Motor neuron (in vitro differentiated cells): ENCODE measurements at regions not wholly inside any gene's neighbourhood (a gene's known extent, or its start where the extent isn't known, plus 50 kb on each side); places are given as distances from the start of the nearest gene placed in this dataset.

Experiments
- ATAC-seq, 8 experiments: fragments of 200-7000 bp; cut with Tn5 transposase; replicated peaks in 6 of 8; 2 replicates each; pipeline ENCODE4 v1.8.0; 2021; ENCODE audit warnings: mild to moderate bottlenecking in 8 of 8, moderate library complexity in 8 of 8
- H3K27ac ChIP-seq, 2 donors: fragments of 250-450 bp; sonication (Bioruptor Pico); 2 replicates each; pipeline ENCODE4 v1.9.0; 2021; ENCODE audit warnings: antibody characterized with exemption in 2 of 2, mild to moderate bottlenecking in 2 of 2, moderate library complexity in 1 of 2
- H3K4me1 ChIP-seq, 2 donors: fragments of 250-450 bp; sonication (Bioruptor Pico); replicated peaks in 1 of 2; 2 replicates each; pipeline ENCODE4 v1.6.1; 2021; ENCODE audit warnings: antibody characterized with exemption in 2 of 2, mild to moderate bottlenecking in 2 of 2, moderate library complexity in 1 of 2
- H3K4me3 ChIP-seq, 5 donors: fragments of 250-450 bp; sonication (Bioruptor Pico); 2 replicates each; pipeline ENCODE4 v1.9.0; 2021; ENCODE audit warnings: antibody characterized with exemption in 5 of 5, mild to moderate bottlenecking in 5 of 5, moderate library complexity in 4 of 5
- WGBS, 10 experiments: fragments of 450-650 bp; shearing (Covaris generic); methylation state at CpG; one replicate each; pipeline ENCODE4 v1.0.0; 2022; 5-methylcytosine and 5-hydroxymethylcytosine counted together
- in situ Hi-C, 9 experiments: fragments of 400-800 bp; cut with MboI; loops; one replicate each; pipeline ENCODE4 v1.15.0; 2021; ENCODE audit warnings: low sequenced_read_pairs in 9 of 9, low pct_unique_long_range_greater_than_20kb in 2 of 9; ENCODE audit not compliant: unreplicated experiment in 9 of 9

DNA sequence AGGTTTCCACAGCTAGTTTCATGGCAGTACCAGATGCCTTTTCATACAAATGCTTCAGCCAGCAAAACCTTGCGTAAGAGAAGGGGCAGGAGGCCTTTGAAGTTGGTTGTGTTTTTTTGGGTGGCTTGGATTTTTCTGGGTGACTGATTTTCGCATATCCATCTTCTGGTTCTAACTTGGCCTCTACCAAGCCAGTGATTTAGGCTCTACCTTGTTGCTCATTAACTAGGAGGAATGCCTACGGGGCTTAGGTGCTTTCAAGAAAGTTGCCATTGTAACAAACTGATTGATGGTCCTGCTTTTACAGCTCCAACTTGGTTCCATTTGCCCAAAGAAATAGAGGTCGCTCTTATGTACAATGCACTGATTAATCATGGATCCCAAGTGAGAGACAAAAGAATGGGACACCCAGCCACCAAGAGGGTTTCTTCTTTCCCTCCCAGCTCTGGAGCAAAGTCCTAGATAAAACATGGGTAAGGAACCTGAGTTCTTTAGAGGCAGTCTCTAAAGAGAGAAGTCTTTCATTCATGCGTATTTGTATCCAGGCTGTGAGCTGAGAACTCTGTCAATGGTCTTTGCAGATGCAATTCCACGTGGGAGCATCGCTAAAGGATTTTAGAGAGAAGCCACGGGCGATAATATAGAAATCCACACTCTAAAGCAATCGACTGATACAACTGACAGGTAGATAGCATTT lies 92.1 kb upstream of the FGFR2 start:
- H3K27ac ChIP-seq: no peak overlapping the region
- WGBS, 10 experiments: 14 to 72% (median 35%) methylated on average over 2 to 10 of the region's 10 CpGs; no CpG with 5 or more reads in 1 of the 10 experiments
- H3K4me3 ChIP-seq: no peak overlapping the region
- peaks cover 29 to 38% of the 10 kb centered on the region in 2 donors for H3K4me1 ChIP-seq
- ATAC-seq: no peak
- in situ Hi-C loops: no loop called here

- no peak overlapping the region for H3K27ac ChIP-seq
- in situ Hi-C loops: no loop called here
- 10 to 100% (median 60%) methylated on average over 2 to 9 of the region's 11 CpGs; no CpG with 5 or more reads in 5 of the 10 experiments for WGBS, 10 experiments
- H3K4me1 ChIP-seq: peaks cover 35% of the 10 kb centered on the region in 2 donors
- peak in 1 of 8 experiments; percentile 16 for ATAC-seq
- H3K4me3 ChIP-seq: no peak overlapping the region
These were observed 89.0 kb upstream of the FGFR2 start for GRCh38 chr10:121687095-121687813.

GRCh38 chr10:121684276-121684675 lies 86.0 kb upstream of the FGFR2 start:
- in situ Hi-C loops: no loop called here
- 54 to 100% (median 70%) methylated on average over 2 to 7 of the region's 8 CpGs for WGBS, 10 experiments
- Histone ChIP-seq H3K27ac (no peak overlapping the region), H3K4me3 (no peak overlapping the region), H3K4me1 (peaks cover 37 to 41% of the 10 kb centered on the region in 2 donors)
- no peak for ATAC-seq

GRCh38 chr10:121683816-121684215 lies 85.6 kb upstream of the FGFR2 start:
- no peak overlapping the region for H3K4me3 ChIP-seq
- ATAC-seq: peak in 1 of 8 experiments; percentile 23
- in situ Hi-C loops: no loop called here
- WGBS, 10 experiments: 20 to 68% (median 40%) methylated on average over 1 to 5 of the region's 7 CpGs; no CpG with 5 or more reads in 2 of the 10 experiments
- peak overlapping the region in 1 of 2 donors; percentile 7 for H3K27ac ChIP-seq
- peaks cover 37 to 41% of the 10 kb centered on the region in 2 donors for H3K4me1 ChIP-seq

DNA sequence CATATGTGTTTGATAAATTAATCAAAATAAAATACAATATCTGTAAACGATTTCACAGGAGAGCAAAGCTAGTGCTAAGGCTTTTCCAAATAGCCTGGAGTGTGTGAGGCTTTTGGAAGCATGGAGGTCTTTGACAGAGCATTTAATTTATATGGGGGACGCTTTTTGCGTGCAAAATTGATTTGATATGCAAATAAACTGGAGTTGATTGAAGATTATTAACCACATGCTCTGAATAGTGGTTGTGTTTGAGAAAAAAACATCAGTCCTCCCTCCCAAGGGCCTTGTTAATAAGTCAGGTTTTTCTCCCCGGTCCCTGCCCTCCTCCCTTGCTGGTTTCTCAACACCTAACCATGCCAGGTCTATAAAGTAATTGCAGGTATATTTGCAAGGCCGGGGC lies 85.1 kb upstream of the FGFR2 start:
- peaks cover 37 to 41% of the 10 kb centered on the region in 2 donors for H3K4me1 ChIP-seq
- ATAC-seq: peak in 1 of 8 experiments; percentile 35
- in situ Hi-C loops: no loop called here
- H3K27ac ChIP-seq: peak overlapping the region in 1 of 2 donors; percentile 7
- H3K4me3 ChIP-seq: no peak overlapping the region
- WGBS, 10 experiments: 0 to 40% (median 20%) methylated on average over 1 to 5 of the region's 5 CpGs; no CpG with 5 or more reads in 3 of the 10 experiments

DNA sequence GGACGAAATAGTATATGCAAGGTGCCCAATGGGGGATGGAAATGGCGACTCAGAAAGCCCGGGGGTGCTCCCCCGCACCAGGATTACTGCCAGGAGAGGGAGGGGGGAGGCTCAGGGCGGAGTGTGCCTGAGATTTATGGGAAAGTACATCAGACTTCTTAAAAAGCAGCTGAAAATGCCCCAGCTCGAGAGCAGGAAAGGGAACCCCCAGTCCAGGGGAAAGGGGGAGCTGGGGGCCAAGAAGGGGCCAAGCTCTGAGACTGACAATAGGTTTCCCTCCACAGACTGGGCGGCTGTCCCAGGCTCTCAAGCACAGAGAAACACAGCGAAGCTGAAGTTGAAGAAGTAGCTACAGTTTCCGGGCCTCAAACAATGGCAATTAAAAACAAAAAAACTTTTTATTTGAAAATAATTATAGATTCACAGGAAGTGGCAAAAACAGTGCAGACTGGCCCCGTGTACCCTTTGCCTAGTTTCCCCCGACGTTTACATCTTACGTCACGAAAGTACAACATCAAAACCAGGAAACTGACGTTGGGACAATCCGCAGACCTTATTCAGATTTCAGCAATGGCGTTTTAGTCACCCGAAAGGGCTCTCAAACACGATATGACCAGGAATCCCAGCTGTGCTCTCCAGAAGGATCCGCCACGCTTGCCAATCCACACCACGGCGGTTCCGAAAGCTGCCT lies 83.9 kb upstream of the FGFR2 start:
- in situ Hi-C loops: no loop called here
- ATAC-seq: peak in 4 of 8 experiments; percentile 14 to 19 (median 16)
- H3K4me1 ChIP-seq: peaks cover 37 to 41% of the 10 kb centered on the region in 2 donors
- H3K27ac ChIP-seq: no peak overlapping the region
- WGBS, 10 experiments: 37 to 100% (median 75%) methylated on average over 1 to 17 of the region's 24 CpGs; no CpG with 5 or more reads in 2 of the 10 experiments
- no peak overlapping the region for H3K4me3 ChIP-seq

- Histone ChIP-seq H3K27ac (peak overlapping the region in 1 of 2 donors; percentile 45), H3K4me3 (no peak overlapping the region), H3K4me1 (peaks cover 37 to 41% of the 10 kb centered on the region in 2 donors)
- in situ Hi-C loops: no loop called here
- 0 to 35% (median 8%) methylated on average over 1 to 9 of the region's 9 CpGs; no CpG with 5 or more reads in 2 of the 10 experiments for WGBS, 10 experiments
- peak in 6 of 8 experiments; percentile 44 to 84 (median 79) for ATAC-seq
These were observed 82.8 kb upstream of the FGFR2 start for GRCh38 chr10:121680879-121681655.

DNA sequence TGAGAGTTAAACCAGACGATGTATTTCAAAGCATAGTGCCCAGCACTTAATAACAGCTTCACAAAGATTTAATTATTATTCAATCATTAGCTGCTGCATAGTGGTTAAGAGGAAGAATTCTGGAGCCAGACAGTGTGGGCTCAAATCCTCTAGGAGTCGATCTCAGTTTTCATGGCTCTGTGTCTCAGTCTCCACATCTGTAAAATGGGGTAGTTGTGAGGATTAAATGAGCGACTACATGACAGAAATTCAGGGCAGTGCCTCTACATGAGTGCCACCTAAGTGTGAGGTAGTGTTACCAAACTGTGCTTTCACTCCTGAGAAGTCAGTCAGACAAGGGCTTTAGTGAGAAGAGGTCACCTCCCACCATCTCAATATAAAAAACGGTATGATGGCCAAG lies 81.7 kb upstream of the FGFR2 start:
- WGBS, 10 experiments: 60 to 100% (median 77%) methylated on average over 1 to 3 of the region's 4 CpGs; no CpG with 5 or more reads in 4 of the 10 experiments
- Histone ChIP-seq H3K27ac (no peak overlapping the region), H3K4me3 (no peak overlapping the region), H3K4me1 (peaks cover 37 to 41% of the 10 kb centered on the region in 2 donors)
- in situ Hi-C loops: no loop called here
- no peak for ATAC-seq

- 63 to 100% (median 100%) methylated on average over 1 to 2 of the region's 2 CpGs; no CpG with 5 or more reads in 3 of the 10 experiments for WGBS, 10 experiments
- no peak for ATAC-seq
- Histone ChIP-seq H3K27ac (no peak overlapping the region), H3K4me3 (no peak overlapping the region), H3K4me1 (peaks cover 30% of the 10 kb centered on the region in 2 donors)
- in situ Hi-C loops: no loop called here
These were observed 80.5 kb upstream of the FGFR2 start for GRCh38 chr10:121678631-121679174.

GRCh38 chr10:121677880-121678279 lies 79.6 kb upstream of the FGFR2 start:
- Histone ChIP-seq H3K27ac (no peak overlapping the region), H3K4me1 (peaks cover 24 to 25% of the 10 kb centered on the region in 2 donors), H3K4me3 (no peak overlapping the region)
- peak in 2 of 8 experiments; percentile 22 to 82 for ATAC-seq
- in situ Hi-C loops: no loop called here

DNA sequence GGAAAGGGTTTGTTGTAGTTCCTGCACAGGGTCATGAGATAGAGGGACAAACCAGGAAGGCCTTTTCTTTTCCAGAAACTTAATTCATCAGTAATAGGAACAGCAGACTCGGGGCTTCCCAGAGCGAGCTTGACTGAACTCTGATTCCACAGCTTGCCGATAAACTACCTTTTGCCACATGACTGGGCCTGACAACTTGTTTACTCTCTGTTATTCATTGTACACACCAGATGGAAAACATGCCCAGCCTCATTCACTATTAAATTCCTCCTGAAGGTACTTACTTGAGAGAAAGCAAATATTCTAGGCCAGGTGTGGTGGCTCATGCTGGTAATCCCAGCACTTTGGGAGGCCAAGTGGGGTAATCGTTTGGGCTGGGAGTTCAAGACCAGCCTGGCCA lies 77.1 kb upstream of the FGFR2 start:
- Histone ChIP-seq H3K4me3 (no peak overlapping the region), H3K27ac (no peak overlapping the region), H3K4me1 (peaks cover 0 to under 1% of the 10 kb centered on the region in 2 donors)
- WGBS, 10 experiments: 20 to 100% (median 69%) methylated on average over 1 to 4 of the region's 4 CpGs; no CpG with 5 or more reads in 3 of the 10 experiments
- in situ Hi-C loops: no loop called here
- no peak for ATAC-seq

- in situ Hi-C loops: no loop called here
- no peaks in the 10 kb centered on the region for H3K4me1 ChIP-seq
- no peak overlapping the region for H3K27ac ChIP-seq
- H3K4me3 ChIP-seq: no peak overlapping the region
- no peak for ATAC-seq
- 20 to 100% (median 96%) methylated on average over 1 to 4 of the region's 4 CpGs; no CpG with 5 or more reads in 3 of the 10 experiments for WGBS, 10 experiments
These were observed 76.6 kb upstream of the FGFR2 start for GRCh38 chr10:121674885-121675284.
